Stimulated activated CD8-positive, alpha-beta memory T cell treated with anti-CD3 and anti-CD28 coated beads, Interleukin-2, amount 100 ng/mL, for 48 hours (primary cell): ENCODE measurements at regions not wholly inside any gene's neighbourhood (a gene's known extent, or its start where the extent isn't known, plus 50 kb on each side); places are given as distances from the start of the nearest gene placed in this dataset.

Experiments used
- DNase-seq, 2 donors: peaks; one replicate each; pipeline ENCODE4 v3.0.0-alpha.2; 2020; ENCODE audit warnings: low read depth in 2 of 2

GRCh38 chr2:176679061-176679669, 409.9 kb downstream of the MTX2 start:
- DNase-seq: no peak

- no peak for DNase-seq
Observed at GRCh38 chr2:176680916-176681516, 411.8 kb downstream of the MTX2 start.

- DNase-seq: no peak
Observed at GRCh38 chr2:176681584-176682115, 412.4 kb downstream of the MTX2 start.

- no peak for DNase-seq
Observed at GRCh38 chr2:176682278-176682677, 413.0 kb downstream of the MTX2 start.

- no peak for DNase-seq
Observed at GRCh38 chr2:176683618-176684111, 414.4 kb downstream of the MTX2 start.

GRCh38 chr2:176685908-176686307, 416.7 kb downstream of the MTX2 start:
- DNase-seq: no peak

- no peak for DNase-seq
Observed at GRCh38 chr2:176686328-176686727, 417.1 kb downstream of the MTX2 start.

- DNase-seq: no peak
Observed at GRCh38 chr2:176687342-176687741, 418.1 kb downstream of the MTX2 start.

GRCh38 chr2:176687944-176688343, 418.7 kb downstream of the MTX2 start:
- DNase-seq: no peak

GRCh38 chr2:176689711-176690110, 420.5 kb downstream of the MTX2 start:
- no peak for DNase-seq

- no peak for DNase-seq
Observed at GRCh38 chr2:176691471-176691870, 422.2 kb downstream of the MTX2 start.

GRCh38 chr2:176692533-176692932, 423.3 kb downstream of the MTX2 start:
- DNase-seq: no peak

- DNase-seq: no peak
Observed at GRCh38 chr2:176699098-176699497, 429.9 kb downstream of the MTX2 start.

- DNase-seq: no peak
Observed at GRCh38 chr2:176699644-176700043, 430.4 kb downstream of the MTX2 start.

GRCh38 chr2:176702131-176702530, 432.9 kb downstream of the MTX2 start:
- no peak for DNase-seq

- no peak for DNase-seq
Observed at GRCh38 chr2:176704282-176704858, 435.1 kb downstream of the MTX2 start.

GRCh38 chr2:176709149-176709951, 440.1 kb downstream of the MTX2 start:
- no peak for DNase-seq

- no peak for DNase-seq
Observed at GRCh38 chr2:176709991-176710390, 440.7 kb downstream of the MTX2 start.

- DNase-seq: no peak
Observed at GRCh38 chr2:176710657-176711186, 441.5 kb downstream of the MTX2 start.

GRCh38 chr2:176725873-176726645, 456.8 kb downstream of the MTX2 start:
- DNase-seq: no peak

GRCh38 chr2:176727696-176728095, 458.5 kb downstream of the MTX2 start:
- no peak for DNase-seq
